Frontal cortex (tissue), 3 donors: ENCODE measurements at regions not wholly inside any gene's neighbourhood (a gene's known extent, or its start where the extent isn't known, plus 50 kb on each side); places are given as distances from the start of the nearest gene placed in this dataset.

ENCODE experiments used
- DNase-seq, 2 donors: peaks; one replicate each; pipeline ENCODE4 v3.0.0; 2012; ENCODE audit warnings: low spot score in 2 of 2
- FAIRE-seq: peaks from 2 replicates; lab custom pipeline; 2012; peaks lifted over from hg19 to GRCh38; lab: Jason Lieb, UNC
- donor health status: control.
- donor health status: control.
- donor health status: control.

GRCh38 chr1:165036403-165036802 is 320.1 kb downstream of the LMX1A start:
- no peak for DNase-seq
- FAIRE-seq: no peak

GRCh38 chr1:165034136-165034809 is 322.2 kb downstream of the LMX1A start:
- no peak for FAIRE-seq
- no peak for DNase-seq

GRCh38 chr1:165031001-165031400 is 325.5 kb downstream of the LMX1A start:
- no peak for DNase-seq
- FAIRE-seq: no peak

- DNase-seq (no peak), FAIRE-seq (no peak)
Observed at GRCh38 chr1:165025805-165026204, 330.7 kb downstream of the LMX1A start.

- DNase-seq (no peak), FAIRE-seq (no peak)
Observed at GRCh38 chr1:165014753-165015152, 341.8 kb downstream of the LMX1A start.

- FAIRE-seq: no peak
Observed at GRCh38 chr1:165011991-165012531, 344.5 kb downstream of the LMX1A start.

GRCh38 chr1:165011186-165011585 is 345.3 kb downstream of the LMX1A start:
- DNase-seq (no peak), FAIRE-seq (no peak)

More at GRCh38 chr1:165011991-165012531, 344.5 kb downstream of the LMX1A start:
- DNase-seq: no peak

- no peak for FAIRE-seq
- DNase-seq: no peak
Observed at GRCh38 chr1:165010418-165011070, 346.0 kb downstream of the LMX1A start.

GRCh38 chr1:165006831-165007230 is 349.7 kb downstream of the LMX1A start:
- DNase-seq (no peak), FAIRE-seq (no peak)

- no peak for DNase-seq
- no peak for FAIRE-seq
Observed at GRCh38 chr1:164999146-164999545, 357.4 kb downstream of the LMX1A start.

- no peak for DNase-seq
- no peak for FAIRE-seq
Observed at GRCh38 chr1:164991763-164992314, 364.7 kb downstream of the LMX1A start.

GRCh38 chr1:164983023-164983650 is 373.4 kb downstream of the LMX1A start:
- FAIRE-seq (no peak), DNase-seq (peak in 1 of 2 donors; percentile 8)

GRCh38 chr1:164982545-164982944 is 374.0 kb downstream of the LMX1A start:
- DNase-seq: no peak
- FAIRE-seq: no peak

- DNase-seq (no peak), FAIRE-seq (no peak)
Observed at GRCh38 chr1:164977561-164977960, 379.0 kb downstream of the LMX1A start.

- no peak for DNase-seq
- no peak for FAIRE-seq
Observed at GRCh38 chr1:164971921-164972415, 384.5 kb downstream of the LMX1A start.

- FAIRE-seq (no peak), DNase-seq (no peak)
Observed at GRCh38 chr1:164971391-164971790, 385.1 kb downstream of the LMX1A start.

- DNase-seq (no peak), FAIRE-seq (no peak)
Observed at GRCh38 chr1:164969253-164969652, 387.3 kb downstream of the LMX1A start.

GRCh38 chr1:164967300-164967699 is 389.2 kb downstream of the LMX1A start:
- DNase-seq (no peak), FAIRE-seq (peak; percentile 17)

- DNase-seq (no peak), FAIRE-seq (no peak)
Observed at GRCh38 chr1:164961715-164962114, 394.8 kb downstream of the LMX1A start.

- peak in 1 of 2 donors; percentile 17 for DNase-seq
- no peak for FAIRE-seq
Observed at GRCh38 chr1:164958982-164959768, 397.3 kb downstream of the LMX1A start.
